AG08395 (cell line): ENCODE measurements at regions not wholly inside any gene's neighbourhood (a gene's known extent, or its start where the extent isn't known, plus 50 kb on each side); places are given as distances from the start of the nearest gene placed in this dataset.
"Not testable (repeated sequence)": the region's sequence is repeated elsewhere in the genome, so short reads cannot be mapped to it uniquely, and the experiment has no call there.

Source experiments
- DNase-seq: peaks from one replicate; pipeline ENCODE4 v3.0.0; 2012; ENCODE audit warnings: mixed read lengths, low spot score

DNA sequence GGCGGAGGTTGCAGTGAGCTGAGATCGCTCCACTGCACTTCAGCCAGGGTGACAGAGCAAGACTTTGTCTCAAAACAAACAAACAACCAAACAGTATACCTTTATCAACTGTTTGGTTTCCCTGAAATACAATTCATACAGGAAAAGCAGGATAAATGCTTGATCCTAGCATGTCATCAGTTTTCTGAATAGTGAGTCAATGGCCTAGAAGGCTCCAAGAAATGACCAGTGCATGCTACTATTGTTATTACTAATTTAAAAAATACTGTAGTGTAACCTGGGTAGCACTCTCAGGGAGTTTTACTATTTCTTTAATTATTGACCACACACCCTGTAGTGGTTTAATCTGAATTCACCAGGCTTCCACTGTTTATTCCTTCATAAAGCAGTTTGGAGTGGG lies 101.0 kb upstream of the PTPN3 start:
- no peak for DNase-seq

DNA sequence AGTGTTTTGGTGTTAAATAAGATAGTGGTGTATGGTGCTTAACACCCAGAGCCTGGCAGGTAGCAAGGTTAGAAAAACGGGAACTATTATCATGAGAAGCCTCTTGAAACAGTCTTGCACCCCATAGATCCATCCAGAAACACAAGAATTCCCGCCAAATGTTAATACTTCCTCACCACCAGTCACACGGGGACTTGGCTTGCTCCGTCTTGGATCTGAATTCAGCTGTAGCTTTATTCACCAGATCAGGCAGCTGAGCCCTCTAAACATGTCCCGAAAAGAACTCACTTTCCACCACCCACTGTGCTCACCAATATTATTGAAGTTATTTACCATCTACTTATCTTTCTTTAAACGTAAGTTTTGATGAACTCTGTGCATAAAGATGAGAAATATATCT lies 101.6 kb upstream of the PTPN3 start:
- no peak for DNase-seq

DNA sequence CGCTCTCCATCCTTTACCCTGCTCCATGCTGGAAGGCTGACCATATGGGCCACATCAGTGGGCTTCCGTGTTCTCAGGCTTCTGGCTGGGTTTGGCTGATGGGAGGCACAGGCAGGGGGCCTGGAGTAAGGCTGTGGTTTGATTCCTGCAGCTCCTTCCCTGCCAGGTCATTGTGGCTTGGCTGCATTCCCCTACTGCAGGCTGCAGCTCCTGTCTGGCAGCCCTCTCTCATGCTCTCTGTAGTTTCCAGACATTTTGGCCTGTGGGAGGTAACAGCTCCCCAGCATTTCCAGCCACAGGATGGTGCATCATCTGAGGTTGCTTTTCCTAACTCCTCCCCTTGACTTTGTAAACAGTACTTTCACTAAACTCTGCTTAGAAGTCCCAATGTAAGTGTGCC lies 102.0 kb upstream of the PTPN3 start:
- peak; percentile 67 for DNase-seq

DNA sequence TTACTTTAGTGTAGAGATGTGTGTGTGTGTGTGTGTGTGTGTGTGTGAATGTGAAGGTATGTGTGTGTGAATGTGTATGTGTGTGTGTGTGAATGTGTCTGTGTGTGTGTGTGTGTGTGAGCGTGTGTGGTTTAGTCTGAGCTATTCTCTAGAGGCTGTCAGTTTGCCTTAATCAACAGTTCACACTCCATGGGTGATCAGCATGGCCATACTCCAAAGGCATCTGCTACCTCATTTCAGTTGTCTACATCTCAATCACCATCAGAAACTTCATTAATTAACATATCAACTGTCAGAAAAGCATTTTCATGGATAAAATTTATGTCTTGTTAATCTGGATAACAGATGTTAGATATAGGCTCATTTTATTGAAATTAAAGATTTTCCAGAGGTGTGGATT lies 103.1 kb upstream of the PTPN3 start:
- DNase-seq: no peak

DNA sequence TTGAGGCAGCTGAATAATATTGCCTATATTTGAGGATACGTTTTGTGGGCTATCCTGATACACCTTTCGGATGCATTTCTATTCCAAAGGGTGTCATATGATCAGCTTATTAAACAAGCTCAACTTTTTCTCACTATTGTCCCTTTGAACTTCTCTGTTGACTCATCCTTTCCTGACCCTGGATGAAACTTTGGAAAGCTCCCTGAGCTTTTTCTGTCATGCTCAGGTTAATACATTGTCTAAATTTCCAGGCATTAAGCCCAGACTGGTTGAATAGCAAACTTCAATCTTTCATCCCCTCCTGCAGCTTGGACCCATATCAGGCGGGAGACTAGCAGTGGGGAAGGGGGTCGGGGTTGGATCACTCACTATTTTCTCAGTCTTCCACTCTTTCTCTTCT lies 104.9 kb upstream of the PTPN3 start:
- no peak for DNase-seq

DNA sequence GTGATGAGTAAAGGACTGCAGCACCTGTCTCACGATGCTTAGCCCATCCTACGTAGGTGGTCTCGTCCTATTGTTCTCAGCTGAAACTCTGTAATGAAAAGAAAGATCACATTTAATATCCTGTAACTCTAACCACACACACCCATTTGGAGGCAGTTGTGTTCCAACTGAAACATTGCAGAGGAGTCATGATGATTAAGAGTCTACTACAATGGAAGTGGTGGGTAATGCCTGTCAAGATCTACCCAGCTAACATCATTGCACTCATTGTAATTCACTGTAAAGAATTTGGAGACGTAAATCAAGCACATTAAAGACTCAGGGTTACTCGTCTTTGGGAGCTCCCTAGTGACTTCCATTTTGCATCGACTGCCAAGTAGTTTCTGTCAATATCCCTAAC lies 106.0 kb upstream of the PTPN3 start:
- no peak for DNase-seq

DNA sequence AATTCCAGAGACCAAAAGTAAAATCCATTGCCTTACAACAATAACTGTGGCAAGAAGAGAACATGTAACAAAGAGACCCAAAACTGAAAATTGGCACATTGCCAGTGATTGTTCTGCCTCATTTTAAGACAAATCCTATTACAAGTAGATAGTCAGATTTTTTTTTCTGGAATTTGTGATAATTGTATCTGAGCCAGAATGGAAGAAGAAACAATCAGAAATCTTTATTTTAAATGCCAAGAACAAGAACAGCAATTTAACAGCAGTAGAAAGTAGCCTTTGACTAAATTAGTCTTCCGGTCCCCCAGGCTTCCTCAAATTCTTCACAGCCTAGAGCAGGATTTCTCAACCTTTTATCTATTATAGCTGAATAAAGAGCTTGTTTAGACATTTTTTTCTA lies 106.7 kb upstream of the PTPN3 start:
- DNase-seq: no peak

DNA sequence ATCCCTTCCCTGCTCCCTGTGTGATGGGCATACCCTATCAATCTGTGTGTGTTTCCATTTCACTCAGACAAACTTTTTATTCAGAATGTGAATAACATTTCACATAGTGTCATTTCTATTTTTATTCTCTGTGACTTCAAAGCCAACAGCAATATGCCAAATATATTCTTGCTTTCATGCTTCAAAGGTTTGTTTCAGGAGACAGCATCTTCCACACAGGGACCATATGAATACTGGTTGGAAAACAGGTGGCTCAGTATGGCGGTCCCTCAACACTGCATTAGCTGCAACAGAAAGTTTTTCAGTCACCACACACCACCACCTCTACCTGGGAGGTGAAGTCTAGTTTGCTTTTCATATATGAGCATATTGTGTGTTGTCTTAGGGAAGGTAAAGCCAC lies 111.0 kb upstream of the PTPN3 start:
- no peak for DNase-seq

DNA sequence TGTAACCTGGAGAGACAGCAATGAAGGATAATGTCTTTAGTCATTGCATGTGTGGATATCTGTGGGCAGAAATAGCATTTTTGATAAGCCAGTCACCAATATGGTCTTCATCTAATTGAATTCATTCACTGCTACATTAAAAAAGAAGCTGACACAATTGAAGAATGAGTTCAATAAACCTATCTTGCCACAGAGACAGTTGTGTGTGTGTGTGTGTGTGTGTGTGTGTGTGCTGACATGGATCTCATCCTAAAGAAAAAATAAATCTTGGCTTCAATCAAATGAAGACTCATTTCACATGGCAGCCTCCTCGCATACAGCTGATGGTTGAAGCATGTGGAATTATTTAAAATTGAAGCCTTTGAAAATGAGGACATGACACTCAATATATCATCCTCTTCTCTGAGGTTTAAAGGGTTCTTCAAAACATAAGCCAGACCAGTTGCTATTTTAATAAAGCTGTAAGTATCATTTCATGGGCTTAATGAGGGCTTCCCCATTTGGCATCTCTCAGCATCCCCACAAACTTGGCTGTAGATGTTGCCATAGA lies 118.5 kb upstream of the PTPN3 start:
- DNase-seq: no peak

DNA sequence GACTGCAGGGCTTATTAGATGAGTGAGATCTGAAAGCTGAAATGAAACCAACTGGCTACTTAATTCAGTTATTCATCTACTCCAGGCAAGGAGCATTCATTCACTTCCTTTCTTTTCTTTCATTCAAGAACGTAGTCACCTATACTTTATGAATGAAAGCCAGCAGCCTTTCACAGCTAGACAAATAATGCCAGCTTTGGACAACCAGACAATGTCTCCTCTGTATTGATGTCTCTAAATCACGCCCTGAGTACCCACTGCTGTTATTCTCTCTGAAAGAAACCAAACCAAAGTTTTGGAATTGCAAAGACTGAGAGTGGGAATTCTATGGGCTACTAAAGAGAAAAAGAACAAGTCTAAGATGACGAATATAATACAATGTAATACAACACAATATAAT lies 121.2 kb upstream of the PTPN3 start:
- no peak for DNase-seq

DNA sequence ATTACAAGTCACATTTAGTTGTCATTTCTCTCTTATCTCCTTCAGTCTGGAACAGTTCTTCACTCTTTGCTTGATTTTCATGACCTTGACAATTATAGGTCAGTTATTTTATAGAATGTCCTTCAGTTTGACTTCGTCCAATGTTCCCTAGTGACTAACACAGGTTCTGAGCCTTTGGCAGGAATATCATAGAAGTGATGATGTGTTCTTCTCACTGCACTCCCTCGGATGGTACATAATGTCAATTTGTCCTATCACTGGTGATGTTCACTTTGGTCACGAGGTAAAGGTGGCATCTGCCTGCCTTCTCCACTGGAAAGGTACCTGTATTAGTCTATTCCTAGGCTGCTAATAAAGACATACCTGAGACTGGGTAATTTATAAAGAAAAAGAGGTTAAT lies 126.0 kb upstream of the PTPN3 start:
- no peak for DNase-seq

DNA sequence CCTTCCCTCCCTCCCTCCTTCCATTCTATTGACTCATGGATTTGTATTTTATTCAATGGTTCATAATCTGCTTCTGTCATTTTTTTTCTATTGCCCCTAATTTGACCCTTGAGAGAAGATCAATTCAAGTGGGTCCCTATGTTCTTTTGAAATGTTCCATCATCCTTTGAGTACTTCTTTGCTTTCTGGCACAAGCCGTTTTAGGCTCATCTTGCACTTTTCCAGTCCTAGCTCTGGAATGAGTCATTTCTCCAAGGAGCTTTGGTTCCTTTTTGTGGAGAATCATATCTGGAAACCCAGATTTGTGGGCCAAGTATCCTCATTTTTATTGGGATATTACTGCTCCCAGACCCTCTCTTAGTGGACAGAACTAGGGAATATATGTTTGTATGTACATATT lies 126.8 kb upstream of the PTPN3 start:
- DNase-seq: no peak

DNA sequence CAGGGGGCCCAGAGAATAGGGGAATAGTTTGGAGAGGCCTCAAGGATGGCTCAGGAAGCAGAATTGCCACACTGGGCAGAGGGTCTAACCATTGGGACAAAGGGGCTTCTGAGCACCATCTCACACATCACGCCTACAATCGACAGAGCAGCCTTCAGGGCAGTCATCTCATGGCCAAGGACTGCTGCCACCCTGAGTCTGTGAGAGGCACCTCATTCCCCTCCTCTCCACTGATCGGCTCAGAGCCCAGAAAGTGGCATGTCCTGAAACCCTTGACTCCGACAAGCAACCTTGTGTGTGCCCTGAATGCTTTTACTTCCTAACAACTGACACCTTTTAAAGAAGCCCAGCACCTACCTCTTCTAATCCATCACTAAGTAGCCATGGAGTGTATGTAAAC lies 128.9 kb upstream of the PTPN3 start:
- DNase-seq: no peak

DNA sequence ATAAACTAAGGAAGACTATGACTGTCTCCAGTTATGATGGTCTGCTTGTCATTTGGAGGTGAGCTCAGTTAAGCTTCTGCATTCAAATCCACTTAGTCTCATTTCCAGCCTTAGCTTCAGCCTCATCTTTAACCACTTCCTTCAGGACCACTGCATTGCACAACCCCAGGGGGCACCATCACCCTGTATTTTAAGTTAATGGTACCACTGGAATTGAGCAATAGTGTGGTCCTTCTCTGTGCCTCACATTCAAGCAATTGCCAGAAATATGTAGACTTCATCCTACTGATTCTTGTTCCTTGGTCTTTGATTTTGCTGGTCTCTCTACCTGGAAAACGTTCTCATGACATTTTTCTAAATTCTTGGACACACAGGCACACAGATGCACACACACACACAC lies 131.5 kb upstream of the PTPN3 start:
- DNase-seq: no peak

DNA sequence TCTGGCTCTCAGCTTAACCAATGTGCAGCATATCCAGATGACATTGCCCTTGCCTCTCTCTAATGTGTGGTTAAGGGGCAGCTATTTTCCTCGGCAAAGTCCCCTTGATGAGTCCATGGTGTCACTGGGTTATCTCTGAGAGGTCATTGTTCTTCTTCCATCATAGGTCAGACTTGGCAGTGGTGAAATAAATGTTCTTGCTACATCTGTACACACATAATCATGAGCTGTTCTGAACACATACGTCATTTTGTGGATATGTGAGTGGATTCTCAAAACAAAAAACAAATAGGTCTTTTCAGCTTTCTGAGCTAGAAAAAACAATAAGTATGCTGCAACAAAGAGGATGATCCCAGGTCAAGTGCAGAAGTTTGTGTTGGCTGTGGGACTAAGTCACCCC lies 134.7 kb upstream of the PTPN3 start:
- no peak for DNase-seq

DNA sequence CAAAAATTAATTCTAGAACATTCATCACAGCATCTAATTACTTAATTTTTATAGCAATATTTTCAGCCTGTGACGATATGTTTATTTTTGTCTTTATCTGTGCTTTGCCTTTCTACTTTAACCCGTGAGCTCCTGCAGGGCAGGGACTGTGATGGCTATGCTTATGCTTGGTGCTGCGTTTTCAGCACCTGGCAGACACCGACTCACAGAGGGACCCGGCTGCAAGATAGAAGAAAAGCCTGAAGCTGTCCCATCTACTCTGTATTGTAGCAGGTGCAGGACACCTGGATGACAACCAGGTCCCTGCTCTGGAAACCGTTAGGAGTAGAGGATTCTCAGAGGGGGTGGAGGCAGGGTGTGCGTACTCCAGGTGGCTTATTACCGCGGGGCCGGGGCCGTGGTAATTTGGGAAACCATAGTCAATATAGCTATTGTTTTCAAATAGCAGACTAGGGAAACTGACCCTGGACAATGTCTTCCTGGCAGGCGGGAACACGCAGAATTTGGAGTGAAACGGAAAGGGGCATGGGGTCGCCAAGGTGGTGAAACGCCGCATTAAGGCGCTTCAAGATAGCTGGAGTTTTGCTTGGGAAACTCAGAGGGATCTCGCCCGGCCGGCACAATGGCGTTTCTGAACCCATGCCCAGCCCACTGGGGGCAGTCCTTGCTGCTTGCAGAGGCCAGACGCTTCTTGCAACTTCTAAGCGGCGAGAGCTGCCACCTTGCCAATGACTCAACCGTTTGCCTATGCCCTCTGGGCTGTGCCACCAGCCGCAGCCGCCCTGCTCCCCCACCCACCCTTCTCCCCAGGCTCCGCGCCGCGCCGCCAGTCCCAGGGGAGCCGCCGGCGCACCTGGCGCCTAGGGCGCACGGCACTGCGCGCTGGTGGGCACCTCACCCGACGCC lies 140.1 kb upstream of the PALM2AKAP2 start:
- DNase-seq: peak; percentile 28

DNA sequence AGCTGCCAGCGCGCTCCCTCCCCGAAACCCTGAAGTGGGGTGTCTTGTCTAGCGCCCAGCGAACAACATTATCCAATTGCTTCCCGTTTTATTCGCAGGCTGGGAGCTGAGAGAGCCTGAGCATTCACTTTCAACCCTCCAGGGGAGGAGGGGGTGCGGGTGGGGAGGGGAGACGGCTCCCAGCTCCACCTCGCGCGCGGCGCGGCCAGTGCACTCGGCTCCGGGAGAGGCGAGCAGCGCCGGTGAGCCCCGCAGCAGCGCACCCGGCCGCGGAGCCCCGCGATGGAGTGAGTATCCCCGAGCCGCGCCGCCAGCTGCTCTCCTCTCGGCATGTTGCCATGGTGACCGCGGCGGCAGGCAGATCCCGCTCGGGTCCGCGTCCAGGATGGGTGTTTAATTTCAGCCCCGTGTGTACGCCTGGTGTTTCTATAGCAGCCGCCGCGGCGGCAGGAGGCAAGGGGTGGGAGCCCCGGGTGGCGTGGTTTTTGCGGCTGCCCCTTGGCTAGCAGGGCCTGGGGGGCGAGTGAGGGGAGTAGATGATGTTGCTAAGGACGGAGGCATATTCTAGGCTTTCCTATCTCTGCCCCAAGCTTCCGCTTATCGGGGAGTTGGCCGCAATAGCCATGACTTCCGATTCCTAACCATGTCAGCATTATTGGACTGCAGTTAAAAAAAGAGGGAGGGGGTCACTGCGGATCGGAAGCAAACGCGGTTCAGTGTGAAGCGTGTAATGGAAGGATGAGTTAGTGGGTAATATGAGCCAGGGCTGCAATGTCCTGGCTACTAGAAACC lies 139.2 kb upstream of the PALM2AKAP2 start:
- DNase-seq: peak; percentile 39

DNA sequence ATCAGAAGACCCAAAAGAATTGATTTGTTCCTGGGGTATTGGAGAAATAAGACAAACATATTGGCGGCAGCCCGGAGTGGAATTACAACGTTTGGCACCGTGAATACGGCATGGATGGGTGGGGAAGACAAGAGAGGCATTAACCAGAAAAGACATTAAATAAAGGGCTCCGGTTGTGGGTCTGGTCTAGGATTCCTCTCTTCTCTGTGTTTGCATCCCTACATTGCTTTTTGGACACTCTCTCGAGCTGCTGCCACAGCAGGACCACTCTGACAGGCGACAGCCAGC lies 138.7 kb upstream of the PALM2AKAP2 start:
- no peak for DNase-seq

DNA sequence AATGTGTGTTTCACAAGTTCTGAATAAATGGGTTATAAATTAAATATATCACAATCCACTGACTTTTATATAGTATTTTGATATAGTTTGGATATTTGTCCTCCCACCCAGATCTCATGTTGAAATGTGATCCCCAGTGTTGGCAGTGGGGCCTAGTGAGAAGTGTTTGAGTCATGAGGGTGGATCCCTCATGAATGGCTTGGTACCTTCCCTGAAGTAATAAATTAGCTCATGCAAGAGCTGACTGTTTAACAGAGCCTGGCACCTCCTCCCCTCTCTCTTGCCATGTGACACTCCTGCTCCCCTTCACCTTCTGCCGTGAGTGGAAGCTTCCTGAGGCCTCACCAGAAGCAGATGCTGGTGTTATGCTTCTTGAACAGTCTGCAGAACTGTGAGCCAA lies 127.9 kb upstream of the PALM2AKAP2 start:
- DNase-seq: no peak

DNA sequence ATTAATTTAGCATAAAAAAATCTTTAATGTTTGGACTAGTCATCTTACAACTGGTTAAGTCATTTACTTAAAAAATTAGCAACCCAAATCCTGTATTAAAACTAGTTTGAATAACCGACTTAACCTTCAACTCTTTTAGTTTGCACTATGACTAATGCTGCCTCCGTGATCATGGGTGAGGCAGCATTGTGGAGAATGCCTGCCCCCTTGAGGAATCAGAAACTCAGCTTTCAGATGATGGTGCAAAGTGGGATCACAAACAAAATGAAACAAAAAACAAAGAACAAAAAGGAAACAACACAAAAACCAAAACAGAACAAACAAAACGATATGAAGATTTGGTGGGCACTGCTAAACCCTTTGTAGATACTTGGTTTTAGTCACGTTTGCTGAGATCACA lies 127.0 kb upstream of the PALM2AKAP2 start:
- DNase-seq: peak; percentile 43

DNA sequence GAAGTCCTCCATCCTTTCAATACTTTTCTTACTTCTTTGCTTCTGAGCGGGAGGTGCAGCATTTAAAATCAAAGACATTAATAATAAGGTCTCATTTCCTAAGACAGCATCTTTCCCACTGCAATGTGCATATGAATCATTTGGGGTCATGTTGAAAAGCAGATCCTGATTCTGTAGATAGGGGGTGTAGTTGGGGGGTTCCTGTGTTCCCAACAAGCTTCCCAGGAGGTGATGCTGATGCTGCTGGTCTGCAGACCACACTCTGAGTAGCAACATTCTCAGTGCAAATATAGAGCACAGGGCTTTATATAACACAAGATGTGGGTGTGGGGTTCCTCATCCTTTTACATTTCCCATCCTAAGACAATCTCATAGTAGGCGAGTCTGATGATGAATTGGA lies 126.5 kb upstream of the PALM2AKAP2 start:
- no peak for DNase-seq

DNA sequence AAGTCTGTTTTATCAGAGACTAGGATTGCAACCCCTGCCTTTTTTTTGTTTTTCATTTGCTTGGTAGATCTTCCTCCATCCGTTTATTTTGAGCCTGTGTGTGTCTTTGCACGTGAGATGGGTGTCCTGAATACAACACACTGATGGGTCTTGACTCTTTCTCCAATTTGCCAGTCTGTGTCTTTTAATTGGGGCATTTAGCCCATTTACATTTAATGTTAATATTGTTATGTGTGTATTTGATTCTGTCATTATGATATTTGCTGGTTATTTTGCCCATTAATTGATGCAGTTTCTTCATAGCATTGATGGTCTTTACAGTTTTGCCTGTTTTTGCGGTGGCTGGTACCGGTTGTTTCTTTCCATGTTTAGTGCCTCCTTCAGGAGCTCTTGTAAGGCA lies 116.0 kb upstream of the PALM2AKAP2 start:
- not testable (repeated sequence) for DNase-seq

DNA sequence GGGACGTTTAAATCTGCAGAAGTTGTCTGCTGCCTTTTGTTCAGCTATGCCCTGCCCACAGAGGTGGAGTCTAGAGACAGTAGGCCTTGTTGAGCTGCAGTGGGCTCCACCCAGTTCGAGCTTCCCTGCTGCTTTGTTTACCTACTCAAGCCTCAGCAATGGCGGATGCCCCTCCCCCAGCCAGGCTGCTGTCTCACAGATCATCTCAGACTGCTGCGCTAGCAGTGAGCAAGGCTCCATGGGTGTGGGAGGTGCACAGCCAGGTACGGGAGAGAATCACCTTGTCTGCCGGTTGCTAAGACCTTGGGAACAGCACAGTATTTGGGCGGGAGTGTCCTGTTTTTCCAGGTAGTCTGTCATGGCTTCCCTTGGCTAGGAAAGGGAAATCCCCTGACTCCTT lies 114.3 kb upstream of the PALM2AKAP2 start:
- not testable (repeated sequence) for DNase-seq
